HCT116 (cell line): ENCODE measurements at regions not wholly inside any gene's neighbourhood (a gene's known extent, or its start where the extent isn't known, plus 50 kb on each side); places are given as distances from the start of the nearest gene placed in this dataset.

Source experiments
- ATAC-seq: fragments of 200-7000 bp; cut with Tn5 transposase; 2 replicates; pipeline ENCODE4 v1.9.1; 2020; ENCODE audit warnings: mild to moderate bottlenecking, moderate library complexity
- BruUV-seq: library from RNA; stranded (reverse); fragments of 400-500 nt; replicated peaks from 2 replicates; lab custom pipeline; 2021; lab: Mats Ljungman, UMichigan
- CTCF ChIA-PET: fragments of 300-600 bp; sonication (Branson Sonifier 250); formaldehyde crosslinking; loops from one replicate; lab custom pipeline; 2021; ENCODE audit warnings: antibody characterized with exemption; lab: Charles Lee
- POLR2A ChIA-PET: fragments of 300-600, 350-600 bp; sonication (Branson Sonifier 250); formaldehyde crosslinking; loops from one replicate; lab custom pipeline; 2021; ENCODE audit warnings: antibody characterized with exemption; lab: Charles Lee
- RAD21 ChIA-PET, 2 experiments: fragments of 300-600 bp; sonication (Branson Sonifier 250); formaldehyde crosslinking; loops; one replicate each; lab custom pipeline; 2023; ENCODE audit warnings: low total read pairs in 2 of 2; ENCODE audit not compliant: uncharacterized antibody in 2 of 2, unreplicated experiment in 2 of 2, low non-redundant PET in 1 of 2; lab: Charles Lee
- DNase-seq: peaks from one replicate; pipeline ENCODE4 v3.0.0-alpha.2; 2010; ENCODE audit warnings: low read depth, low spot score
- H2AFZ ChIP-seq: fragments of 200-600 bp; shearing (Covaris generic), sonication (generic); 2 replicates; pipeline ENCODE4 v1.6.1; 2017; ENCODE audit warnings: low read depth, mixed run types, mixed read lengths, antibody characterized with exemption, low read length; ENCODE audit not compliant: poor library complexity, severe bottlenecking
- H3K27ac ChIP-seq: 2 replicates; pipeline ENCODE4 v1.5.1; 2012; ENCODE audit warnings: low read depth, low read length
- H3K27me3 ChIP-seq: fragments of 200-600 bp; sonication (generic); 2 replicates; pipeline ENCODE4 v1.6.1; 2016; ENCODE audit warnings: mixed run types, low read length, mixed read lengths; ENCODE audit not compliant: insufficient read depth
- H3K36me3 ChIP-seq, 2 experiments: fragments of 200-500 bp in 1 of 2; fragments of 200-600 bp in 1 of 2; sonication (Bioruptor generic) in 1 of 2; sonication (generic) in 1 of 2; 2 replicates each; pipeline versions ENCODE4 v1.5.1 to v1.6.1; 2014 to 2016; ENCODE audit warnings: low read length in 2 of 2, inconsistent platforms in 1 of 2, mixed read lengths in 1 of 2, mixed run types in 1 of 2; ENCODE audit not compliant: insufficient read depth in 2 of 2, control insufficient read depth in 1 of 2
- H3K4me1 ChIP-seq, 2 experiments: fragments of 200-600 bp in 1 of 2; sonication (generic) in 1 of 2; 2 replicates each; pipeline versions ENCODE4 v1.5.1 to v1.6.1; 2012 to 2017; ENCODE audit warnings: low read length in 2 of 2, inconsistent platforms in 1 of 2, mild to moderate bottlenecking in 1 of 2, mixed read lengths in 1 of 2, mixed run types in 1 of 2, moderate library complexity in 1 of 2; ENCODE audit not compliant: insufficient read depth in 2 of 2, control insufficient read depth in 1 of 2
- H3K4me2 ChIP-seq: fragments of 200-600 bp; sonication (generic); 2 replicates; pipeline ENCODE4 v1.6.1; 2017; ENCODE audit warnings: mixed run types, low read length, mixed read lengths
- H3K4me3 ChIP-seq, 2 experiments: fragments of 200-600 bp in 1 of 2; sonication (generic) in 1 of 2; replicated peaks in 1 of 2; 2 replicates each; pipeline ENCODE4 v1.5.1; 2011 to 2016; ENCODE audit warnings: low read length in 2 of 2, control low read depth in 1 of 2, low read depth in 1 of 2, mild to moderate bottlenecking in 1 of 2, mixed read lengths in 1 of 2, mixed run types in 1 of 2
- H3K79me2 ChIP-seq: fragments of 200-600 bp; sonication (generic); 2 replicates; pipeline ENCODE4 v1.6.1; 2017; ENCODE audit warnings: mild to moderate bottlenecking, mixed run types, low read length, moderate library complexity, mixed read lengths; ENCODE audit not compliant: insufficient read depth
- H3K9ac ChIP-seq: fragments of 200-600 bp; sonication (generic); 2 replicates; pipeline ENCODE4 v1.6.1; 2016; ENCODE audit warnings: low read length, mixed read lengths
- H3K9me2 ChIP-seq: fragments of 200-600 bp; sonication (generic), shearing (Covaris generic); 2 replicates; pipeline ENCODE4 v1.6.1; 2017; ENCODE audit warnings: mixed run types, mild to moderate bottlenecking, moderate library complexity; ENCODE audit not compliant: insufficient read depth
- H3K9me3 ChIP-seq, 2 experiments: fragments of 200-500 bp in 1 of 2; fragments of 200-600 bp in 1 of 2; sonication (Bioruptor generic) in 1 of 2; sonication (generic) in 1 of 2; 2 replicates each; pipeline ENCODE4 v1.6.1; 2014 to 2017; ENCODE audit warnings: low read length in 2 of 2, mixed read lengths in 2 of 2, inconsistent platforms in 1 of 2, low read depth in 1 of 2, mild to moderate bottlenecking in 1 of 2, mixed run types in 1 of 2, moderate library complexity in 1 of 2; ENCODE audit not compliant: control insufficient read depth in 1 of 2, insufficient read depth in 1 of 2
- H4K20me1 ChIP-seq: fragments of 200-600 bp; sonication (generic), shearing (Covaris generic); 2 replicates; pipeline ENCODE4 v1.6.1; 2017; ENCODE audit warnings: mixed run types, mild to moderate bottlenecking, moderate library complexity; ENCODE audit not compliant: insufficient read depth
- EGR1 ChIP-seq: IDR thresholded peaks from 2 replicates; pipeline ENCODE4 v1.6.1; 2012; ENCODE audit warnings: low read depth
- ELF1 ChIP-seq: IDR thresholded peaks from 2 replicates; pipeline ENCODE4 v1.6.1; 2012; ENCODE audit warnings: low read depth, borderline replicate concordance
- EZH2 ChIP-seq: fragments of 200-600 bp; sonication (generic); IDR thresholded peaks from 2 replicates; pipeline ENCODE4 v1.6.1; 2017; ENCODE audit warnings: antibody characterized with exemption, mixed run types
- FOSL1 ChIP-seq: IDR thresholded peaks from 2 replicates; pipeline ENCODE4 v1.6.1; 2012; ENCODE audit warnings: low read depth
- JUND ChIP-seq: IDR thresholded peaks from 2 replicates; pipeline ENCODE4 v1.6.1; 2012
- POLR2A ChIP-seq: IDR thresholded peaks from 2 replicates; pipeline ENCODE4 v1.7.0; 2011; ENCODE audit warnings: borderline replicate concordance; ENCODE audit not compliant: insufficient read depth, insufficient read length; ENCODE audit errors: extremely low read depth
- POLR2AphosphoS5 ChIP-seq: IDR thresholded peaks from 2 replicates; pipeline ENCODE4 v1.6.1; 2011; ENCODE audit warnings: mild to moderate bottlenecking, low read depth, low read length, moderate library complexity
- RAD21 ChIP-seq: IDR thresholded peaks from 2 replicates; pipeline ENCODE4 v1.6.1; 2012; ENCODE audit warnings: low read depth, mild to moderate bottlenecking
- SP1 ChIP-seq: IDR thresholded peaks from 2 replicates; pipeline ENCODE4 v1.6.1; 2012; ENCODE audit warnings: low read depth
- TCF7L2 ChIP-seq: IDR thresholded peaks from 2 replicates; pipeline ENCODE4 v1.7.0; 2011; ENCODE audit warnings: borderline replicate concordance, inconsistent platforms; ENCODE audit not compliant: insufficient read depth, insufficient read length; ENCODE audit errors: extremely low read depth
- YY1 ChIP-seq: IDR thresholded peaks from 2 replicates; pipeline ENCODE4 v1.6.1; 2011; ENCODE audit warnings: low read length, low read depth, moderate library complexity, mild to moderate bottlenecking; ENCODE audit not compliant: insufficient replicate concordance; ENCODE audit errors: extremely low read depth
- ZFX ChIP-seq: fragments of 450-650 bp; IDR thresholded peaks from 2 replicates; pipeline ENCODE4 v1.6.1; 2017
- intact Hi-C: fragments of 100-400 bp; cut with micrococcal nuclease; formaldehyde crosslinking; loops from 2 replicates; pipeline ENCODE4 v1.10.0; 2022

- Histone ChIP-seq H3K9ac (no peak overlapping the region), H3K4me1 (peaks cover 0 to 12% of the 10 kb centered on the region in 2 experiments; a peak in 2 of 4 replicates), H4K20me1 (no peaks in the 10 kb centered on the region), H3K4me3 (no peak overlapping the region), H3K4me2 (no peak overlapping the region), H2AFZ (no peak overlapping the region), H3K9me2 (no peaks in the 10 kb centered on the region), H3K27ac (no peak overlapping the region), H3K79me2 (no peaks in the 10 kb centered on the region), H3K27me3 (peaks cover 15% of the 10 kb centered on the region; the same call in 1 of the 2 replicates), H3K36me3 (no peaks in the 10 kb centered on the region), H3K9me3 (no peaks in the 10 kb centered on the region)
- ATAC-seq (no peak), DNase-seq (no peak)
- intact Hi-C loops, result no loop called here
- ChIA-PET POLR2A (no interaction called here), CTCF (no interaction called here), RAD21 (no interaction called here)
- no TSS peak for BruUV-seq
- TF ChIP-seq ZFX, result no peak
- no peak for TF ChIP-seq ELF1
- TF ChIP-seq YY1, result no peak
These were observed 60.4 kb upstream of the TNP1 start for GRCh38 chr2:216920143-216920876.

GRCh38 chr2:216918088-216918680 is 58.3 kb upstream of the TNP1 start:
- H3K27me3 ChIP-seq, result peaks cover 7% of the 10 kb centered on the region; the same call in 1 of the 2 replicates
- TF ChIP-seq SP1 (peak; percentile 37; the same call in 1 of the 2 replicates), RAD21 (no peak), EGR1 (no peak), POLR2AphosphoS5 (no peak), JUND (peak; percentile 32; the same call in 1 of the 2 replicates), EZH2 (no peak), ELF1 (no peak), YY1 (no peak), FOSL1 (peak; percentile 63), POLR2A (no peak), ZFX (no peak), TCF7L2 (peak; percentile 58)
- no peak overlapping the region for H3K4me3 ChIP-seq
- H3K4me1 ChIP-seq, result peaks cover 0 to 12% of the 10 kb centered on the region in 2 experiments; a peak in 2 of 4 replicates
- no peaks in the 10 kb centered on the region for H3K36me3 ChIP-seq
- no peaks in the 10 kb centered on the region for H4K20me1 ChIP-seq
- ATAC-seq (peak; percentile 42; the same call in 1 of the 2 replicates), DNase-seq (peak; percentile 13)
- POLR2A ChIA-PET, result no interaction called here
- no peak overlapping the region for H2AFZ ChIP-seq
- H3K79me2 ChIP-seq, result no peaks in the 10 kb centered on the region
- H3K27ac ChIP-seq, result no peak overlapping the region
- H3K4me2 ChIP-seq, result no peak overlapping the region
- CTCF ChIA-PET, result interaction anchor here (0.7 kb wide), 1 partner anchor 187 kb away, joined by 3 read pairs; no protein-coding TSS in a partner anchor
- no peaks in the 10 kb centered on the region for H3K9me3 ChIP-seq
- no peaks in the 10 kb centered on the region for H3K9me2 ChIP-seq
- RAD21 ChIA-PET, result no interaction called here
- intact Hi-C loops, result no loop called here
- no peak overlapping the region for H3K9ac ChIP-seq
- BruUV-seq, result no TSS peak
